ENCODE measurements at regions not wholly inside any gene's neighbourhood (a gene's known extent, or its start where the extent isn't known, plus 50 kb on each side); places are given as distances from the start of the nearest gene placed in this dataset.

- DNase-seq (ENCODE audit: low read depth), result no peak
Observed at GRCh38 chr15:98554272-98555172, 93.8 kb upstream of the IGF1R start.

GRCh38 chr15:98555173-98555515 is 93.2 kb upstream of the IGF1R start:
- DNase-seq (ENCODE audit: low read depth), result no peak

- no peak for DNase-seq (ENCODE audit: low read depth)
Observed at GRCh38 chr15:98556321-98556720, 92.0 kb upstream of the IGF1R start.

- DNase-seq (ENCODE audit: low read depth), result no peak
Observed at GRCh38 chr15:98560338-98560737, 88.0 kb upstream of the IGF1R start.

- DNase-seq (ENCODE audit: low read depth), result no peak
Observed at GRCh38 chr15:98561169-98561941, 87.0 kb upstream of the IGF1R start.

- DNase-seq (ENCODE audit: low read depth), result no peak
Observed at GRCh38 chr15:98562331-98562937, 85.9 kb upstream of the IGF1R start.

GRCh38 chr15:98565566-98565965 is 82.8 kb upstream of the IGF1R start:
- DNase-seq (ENCODE audit: low read depth), result no peak

- no peak for DNase-seq (ENCODE audit: low read depth)
Observed at GRCh38 chr15:98567951-98568350, 80.4 kb upstream of the IGF1R start.

- peak; percentile 21 for DNase-seq (ENCODE audit: low read depth)
Observed at GRCh38 chr15:98568382-98569017, 79.8 kb upstream of the IGF1R start.

GRCh38 chr15:98570119-98570518 is 78.2 kb upstream of the IGF1R start:
- no peak for DNase-seq (ENCODE audit: low read depth)

- DNase-seq (ENCODE audit: low read depth), result peak; percentile 43
Observed at GRCh38 chr15:98580572-98580971, 67.8 kb upstream of the IGF1R start.

- DNase-seq (ENCODE audit: low read depth), result no peak
Observed at GRCh38 chr15:98581715-98582114, 66.6 kb upstream of the IGF1R start.

- DNase-seq (ENCODE audit: low read depth), result no peak
Observed at GRCh38 chr15:98582900-98583554, 65.3 kb upstream of the IGF1R start.

GRCh38 chr15:98583771-98584430 is 64.4 kb upstream of the IGF1R start:
- DNase-seq (ENCODE audit: low read depth), result no peak

- DNase-seq (ENCODE audit: low read depth), result no peak
Observed at GRCh38 chr15:98586066-98586465, 62.3 kb upstream of the IGF1R start.

GRCh38 chr15:98592136-98592535 is 56.2 kb upstream of the IGF1R start:
- DNase-seq (ENCODE audit: low read depth), result no peak

GRCh38 chr15:98596131-98596530 is 52.2 kb upstream of the IGF1R start:
- no peak for DNase-seq (ENCODE audit: low read depth)

GRCh38 chr15:98596885-98597392 is 51.4 kb upstream of the IGF1R start:
- no peak for DNase-seq (ENCODE audit: low read depth)

- no peak for DNase-seq (ENCODE audit: low read depth)
Observed at GRCh38 chr15:98597666-98598065, 50.7 kb upstream of the IGF1R start.

All from EH (cell line).